IPS DF 19.7 (cell line): ENCODE measurements at regions not wholly inside any gene's neighbourhood (a gene's known extent, or its start where the extent isn't known, plus 50 kb on each side); places are given as distances from the start of the nearest gene placed in this dataset.
"Not testable (repeated sequence)": the region's sequence is repeated elsewhere in the genome, so short reads cannot be mapped to it uniquely, and the experiment has no call there.

Experiments used
- DNase-seq: peaks from one replicate; pipeline ENCODE4 v3.0.0-alpha.2; 2013; ENCODE audit warnings: low read depth, low spot score

- DNase-seq, result no peak
Observed at GRCh38 chr4:66182636-66183035, 512.3 kb upstream of the EPHA5 start.

GRCh38 chr4:66178906-66179305 is 508.6 kb upstream of the EPHA5 start:
- DNase-seq, result no peak

- DNase-seq, result no peak
Observed at GRCh38 chr4:66169341-66169740, 499.1 kb upstream of the EPHA5 start.

GRCh38 chr4:66164869-66165268 is 494.6 kb upstream of the EPHA5 start:
- no peak for DNase-seq

- no peak for DNase-seq
Observed at GRCh38 chr4:66160606-66161005, 490.3 kb upstream of the EPHA5 start.

- no peak for DNase-seq
Observed at GRCh38 chr4:66157594-66157993, 487.3 kb upstream of the EPHA5 start.

GRCh38 chr4:66130042-66130441 is 459.8 kb upstream of the EPHA5 start:
- no peak for DNase-seq

GRCh38 chr4:66123831-66124413 is 453.6 kb upstream of the EPHA5 start:
- no peak for DNase-seq

GRCh38 chr4:66123190-66123589 is 452.9 kb upstream of the EPHA5 start:
- no peak for DNase-seq

GRCh38 chr4:66115231-66115630 is 444.9 kb upstream of the EPHA5 start:
- not testable (repeated sequence) for DNase-seq

- DNase-seq, result no peak
Observed at GRCh38 chr4:66108898-66109297, 438.6 kb upstream of the EPHA5 start.

- no peak for DNase-seq
Observed at GRCh38 chr4:66097218-66097617, 426.9 kb upstream of the EPHA5 start.

- DNase-seq, result no peak
Observed at GRCh38 chr4:66095065-66095464, 424.8 kb upstream of the EPHA5 start.

GRCh38 chr4:66094070-66094469 is 423.8 kb upstream of the EPHA5 start:
- no peak for DNase-seq

GRCh38 chr4:66091786-66092185 is 421.5 kb upstream of the EPHA5 start:
- DNase-seq, result no peak

GRCh38 chr4:66073961-66074360 is 403.7 kb upstream of the EPHA5 start:
- DNase-seq, result no peak

- no peak for DNase-seq
Observed at GRCh38 chr4:66071911-66072310, 401.6 kb upstream of the EPHA5 start.

GRCh38 chr4:66062921-66063320 is 392.6 kb upstream of the EPHA5 start:
- DNase-seq, result no peak

GRCh38 chr4:66062044-66062443 is 391.8 kb upstream of the EPHA5 start:
- DNase-seq, result no peak

GRCh38 chr4:66059556-66059955 is 389.3 kb upstream of the EPHA5 start:
- no peak for DNase-seq

- DNase-seq, result no peak
Observed at GRCh38 chr4:66059136-66059535, 388.8 kb upstream of the EPHA5 start.

- no peak for DNase-seq
Observed at GRCh38 chr4:66055999-66056398, 385.7 kb upstream of the EPHA5 start.

GRCh38 chr4:66052426-66052825 is 382.1 kb upstream of the EPHA5 start:
- no peak for DNase-seq

- DNase-seq, result no peak
Observed at GRCh38 chr4:66048861-66049260, 378.6 kb upstream of the EPHA5 start.
